ENCODE measurements at regions not wholly inside any gene's neighbourhood (a gene's known extent, or its start where the extent isn't known, plus 50 kb on each side); places are given as distances from the start of the nearest gene placed in this dataset.

DNA sequence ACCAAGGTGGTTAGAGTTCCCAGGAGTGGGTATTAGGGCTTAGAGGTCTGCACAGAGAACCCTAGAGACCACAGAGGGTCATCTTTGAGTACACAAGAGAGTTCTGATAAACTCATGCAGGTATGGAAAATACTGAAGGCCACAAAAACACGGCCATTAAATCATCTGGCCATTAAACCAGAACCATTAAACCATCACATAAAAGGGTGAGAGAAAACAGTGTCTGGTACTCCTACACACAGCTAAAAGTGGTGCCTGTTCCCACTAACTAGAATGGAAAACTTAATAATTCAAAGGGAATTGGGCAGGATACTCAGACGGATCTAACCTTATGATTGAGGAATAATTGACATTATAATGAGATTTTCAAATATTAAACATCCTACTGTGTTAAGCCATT lies 679.4 kb downstream of the TNS3 start:
- no peak for TF ChIP-seq POLR2A (IDR thresholded peaks at IDR 0.05)
- TF ChIP-seq, protein P1, sequence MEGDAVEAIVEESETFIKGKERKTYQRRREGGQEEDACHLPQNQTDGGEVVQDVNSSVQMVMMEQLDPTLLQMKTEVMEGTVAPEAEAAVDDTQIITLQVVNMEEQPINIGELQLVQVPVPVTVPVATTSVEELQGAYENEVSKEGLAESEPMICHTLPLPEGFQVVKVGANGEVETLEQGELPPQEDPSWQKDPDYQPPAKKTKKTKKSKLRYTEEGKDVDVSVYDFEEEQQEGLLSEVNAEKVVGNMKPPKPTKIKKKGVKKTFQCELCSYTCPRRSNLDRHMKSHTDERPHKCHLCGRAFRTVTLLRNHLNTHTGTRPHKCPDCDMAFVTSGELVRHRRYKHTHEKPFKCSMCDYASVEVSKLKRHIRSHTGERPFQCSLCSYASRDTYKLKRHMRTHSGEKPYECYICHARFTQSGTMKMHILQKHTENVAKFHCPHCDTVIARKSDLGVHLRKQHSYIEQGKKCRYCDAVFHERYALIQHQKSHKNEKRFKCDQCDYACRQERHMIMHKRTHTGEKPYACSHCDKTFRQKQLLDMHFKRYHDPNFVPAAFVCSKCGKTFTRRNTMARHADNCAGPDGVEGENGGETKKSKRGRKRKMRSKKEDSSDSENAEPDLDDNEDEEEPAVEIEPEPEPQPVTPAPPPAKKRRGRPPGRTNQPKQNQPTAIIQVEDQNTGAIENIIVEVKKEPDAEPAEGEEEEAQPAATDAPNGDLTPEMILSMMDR (IDR thresholded peaks at IDR 0.05), result no peak
- no peak overlapping the region for H3K4me3 ChIP-seq (ENCODE audit: low read depth, poor library complexity, severe bottlenecking)
- 67 to 82% methylated on average over 2 of the region's 2 CpGs for WGBS, 2 donors
- intact Hi-C loops (cut with DNase I; ENCODE audit: low total_unique reads), result no loop called here
- no peak for DNase-seq (ENCODE audit: low spot score in 2 of 2)

DNA sequence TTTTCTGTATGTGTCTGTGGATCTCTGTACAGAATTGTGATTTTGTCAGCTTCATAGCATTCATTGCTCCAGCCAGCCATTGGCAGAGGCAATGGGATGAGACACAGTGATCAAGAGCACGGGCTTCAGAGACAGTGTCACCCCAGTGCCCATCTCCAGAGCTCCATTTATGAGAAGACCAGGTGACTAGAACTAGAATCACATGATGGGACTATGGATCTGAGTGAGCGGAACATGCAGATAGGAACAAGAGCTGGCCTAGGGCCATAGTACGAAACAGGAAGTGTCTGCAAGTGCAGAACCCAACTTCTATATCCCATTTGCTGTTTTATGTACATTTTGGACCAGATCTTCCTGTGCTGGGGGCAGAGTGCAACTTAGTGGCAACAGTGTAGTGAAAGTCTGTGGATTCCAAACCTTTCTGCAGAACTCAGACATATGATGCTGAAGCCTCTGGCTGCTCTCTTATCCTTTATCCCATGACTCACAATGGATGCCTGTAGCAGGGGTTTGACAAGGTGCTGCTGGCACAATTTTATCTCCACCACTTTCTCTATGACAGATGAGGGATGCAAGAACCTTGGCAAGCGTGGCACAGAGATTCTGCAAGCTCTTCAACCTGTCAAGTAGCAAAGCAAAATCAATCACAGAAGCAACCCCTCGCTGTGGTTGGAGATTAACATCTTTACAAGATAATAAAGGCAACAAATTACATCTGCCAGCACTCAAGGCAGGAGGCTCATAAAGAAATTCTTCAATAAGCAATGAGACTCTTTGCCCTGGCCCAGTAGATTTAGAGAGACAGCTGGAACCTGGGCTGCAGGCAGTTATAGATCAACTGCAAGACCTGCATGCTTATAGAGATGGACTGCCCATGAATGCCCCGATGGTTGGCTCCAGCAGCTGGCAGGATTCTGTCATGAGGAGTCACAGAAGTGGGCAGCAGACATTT lies 681.3 kb downstream of the TNS3 start:
- no peak overlapping the region for H3K4me3 ChIP-seq (ENCODE audit: low read depth, poor library complexity, severe bottlenecking)
- no peak for TF ChIP-seq POLR2A (IDR thresholded peaks at IDR 0.05)
- TF ChIP-seq, protein P1 (IDR thresholded peaks at IDR 0.05), result no peak
- DNase-seq (ENCODE audit: low spot score in 2 of 2), result no peak
- 56 to 60% methylated on average over 6 of the region's 6 CpGs for WGBS, 2 donors
- intact Hi-C loops (cut with DNase I; ENCODE audit: low total_unique reads), result no loop called here

DNA sequence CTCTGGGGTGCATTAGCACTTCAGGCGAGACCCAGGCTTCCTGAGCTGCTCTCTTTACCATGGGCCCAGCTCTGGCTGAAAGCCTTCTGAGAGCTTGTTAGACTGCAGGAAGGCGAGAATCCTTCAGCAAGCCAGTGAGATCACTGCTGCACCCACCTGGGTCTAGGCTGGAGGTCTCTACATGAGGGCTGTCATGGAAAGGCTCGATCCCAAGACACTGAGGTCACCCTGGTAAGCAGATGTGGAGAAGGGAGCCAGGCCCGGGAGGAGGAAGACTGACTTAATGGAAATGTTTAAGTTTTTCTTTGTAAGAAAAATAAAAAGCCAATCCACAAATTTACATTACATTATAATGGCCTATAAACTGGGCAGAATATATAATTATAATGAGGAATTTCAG lies 684.5 kb downstream of the TNS3 start:
- intact Hi-C loops (cut with DNase I; ENCODE audit: low total_unique reads), result no loop called here
- WGBS, 2 donors, result 80% methylated on average over 4 of the region's 4 CpGs
- TF ChIP-seq POLR2A (IDR thresholded peaks at IDR 0.05), result no peak
- TF ChIP-seq, protein P1 (IDR thresholded peaks at IDR 0.05), result no peak
- DNase-seq (ENCODE audit: low spot score in 2 of 2), result no peak
- H3K4me3 ChIP-seq (ENCODE audit: low read depth, poor library complexity, severe bottlenecking), result no peak overlapping the region

DNA sequence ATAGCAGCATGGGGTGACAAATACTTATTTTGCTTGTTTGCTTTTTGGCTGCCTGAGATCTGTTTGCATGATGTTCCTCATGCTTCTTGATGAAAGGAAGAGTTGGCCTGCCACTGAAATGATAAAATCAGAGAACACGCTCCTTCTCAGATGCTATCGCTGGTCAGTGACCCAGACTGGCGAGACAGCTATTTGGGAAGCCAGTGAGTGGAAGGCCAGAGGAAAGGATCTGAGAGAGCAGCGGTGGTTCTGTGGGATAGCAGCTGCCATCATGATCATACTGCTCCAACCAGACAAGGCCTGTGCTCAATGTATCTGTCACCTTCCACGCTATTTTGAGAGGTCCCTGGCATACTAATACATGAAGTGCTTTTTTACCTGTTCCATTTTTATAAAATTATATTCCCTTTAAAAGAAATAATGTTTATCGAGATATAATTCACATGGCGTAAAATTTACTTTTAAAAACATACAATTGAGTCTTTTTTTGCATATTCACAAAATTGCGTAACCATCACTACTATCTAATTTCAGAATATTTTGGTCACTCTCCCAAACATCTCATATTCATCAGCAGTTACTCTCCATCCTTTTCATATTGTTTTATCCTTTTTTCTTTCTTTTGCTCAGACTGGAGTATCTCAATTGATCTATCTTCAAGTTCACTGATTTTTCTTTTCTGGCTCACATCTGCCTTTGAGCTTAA lies 695.1 kb downstream of the TNS3 start:
- H3K4me3 ChIP-seq (ENCODE audit: low read depth, poor library complexity, severe bottlenecking), result no peak overlapping the region
- intact Hi-C loops (cut with DNase I; ENCODE audit: low total_unique reads), result no loop called here
- TF ChIP-seq POLR2A (IDR thresholded peaks at IDR 0.05), result no peak
- TF ChIP-seq, protein P1 (IDR thresholded peaks at IDR 0.05), result no peak
- no peak for DNase-seq (ENCODE audit: low spot score in 2 of 2)
- WGBS, 2 donors, result 87 to 94% methylated on average over 8 of the region's 8 CpGs

DNA sequence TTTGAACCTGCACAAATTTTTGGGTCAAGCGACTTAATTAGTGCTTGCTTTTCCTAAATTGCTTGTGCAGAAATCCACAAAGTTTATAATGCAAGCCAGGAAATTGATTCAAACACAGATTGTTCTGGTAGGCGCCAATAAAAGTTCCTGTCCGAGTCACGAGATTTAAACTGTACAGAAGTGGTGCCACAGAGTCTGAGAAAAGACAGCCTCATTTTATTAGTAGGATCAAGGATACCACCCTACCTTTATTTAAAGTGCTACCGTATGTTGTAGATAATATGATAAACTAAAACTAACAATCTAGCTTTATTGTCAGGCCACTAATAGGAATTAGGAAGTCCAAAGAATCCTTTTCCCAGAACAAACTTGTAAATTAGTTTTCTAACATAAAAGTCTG lies 696.7 kb downstream of the TNS3 start:
- no peak for TF ChIP-seq POLR2A (IDR thresholded peaks at IDR 0.05)
- TF ChIP-seq, protein P1 (IDR thresholded peaks at IDR 0.05), result no peak
- WGBS, 2 donors, result 68 to 69% methylated on average over 5 of the region's 5 CpGs
- DNase-seq (ENCODE audit: low spot score in 2 of 2), result no peak
- H3K4me3 ChIP-seq (ENCODE audit: low read depth, poor library complexity, severe bottlenecking), result no peak overlapping the region
- intact Hi-C loops (cut with DNase I; ENCODE audit: low total_unique reads), result no loop called here
